ENCODE measurements at regions not wholly inside any gene's neighbourhood (a gene's known extent, or its start where the extent isn't known, plus 50 kb on each side); places are given as distances from the start of the nearest gene placed in this dataset.

DNA sequence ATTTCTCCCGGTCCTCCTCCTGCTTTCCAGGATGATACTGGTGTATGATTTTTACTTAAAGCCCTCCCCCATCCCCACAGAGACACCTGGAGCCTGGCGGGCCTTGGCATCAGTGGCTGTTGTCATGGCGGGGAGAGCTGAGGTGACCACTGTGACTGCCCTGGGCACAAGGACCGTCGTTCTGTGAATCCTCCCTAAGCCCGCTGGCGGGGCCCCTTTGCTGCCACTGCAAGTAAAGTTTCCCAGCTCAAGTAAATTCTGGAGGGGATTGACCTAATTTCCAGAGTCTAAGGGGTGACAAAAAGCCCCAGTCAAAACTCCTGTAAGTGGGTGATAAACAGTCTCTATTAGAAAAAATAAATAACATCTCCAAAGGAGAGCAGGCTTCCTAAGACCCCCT is 393.2 kb upstream of the PODXL start:
- no peak overlapping the region for H3K9ac ChIP-seq (ENCODE audit: low read depth, low read length, poor library complexity, severe bottlenecking)
- H3K9me2 ChIP-seq (replicated peaks; ENCODE audit: low read depth, low read length) = no peaks in the 10 kb centered on the region
- H3K27me3 ChIP-seq (ENCODE audit: insufficient read depth, low read length, poor library complexity, severe bottlenecking) = no peaks in the 10 kb centered on the region
- no peaks in the 10 kb centered on the region for H3K4me1 ChIP-seq (ENCODE audit: insufficient read depth, low read length, poor library complexity, severe bottlenecking)
- no peak overlapping the region for H2AFZ ChIP-seq (ENCODE audit: low read length)
- no peaks in the 10 kb centered on the region for H3K9me3 ChIP-seq (ENCODE audit: insufficient read depth, low read depth, low read length)
- H3K4me2 ChIP-seq (ENCODE audit: low read depth, low read length, poor library complexity, severe bottlenecking) = no peak overlapping the region
- H3K36me3 ChIP-seq (ENCODE audit: insufficient read depth, low read length) = no peaks in the 10 kb centered on the region
- H3K4me3 ChIP-seq (ENCODE audit: low read length, poor library complexity, severe bottlenecking) = no peak overlapping the region
- no peak for TF ChIP-seq EZH2phosphoT487 (IDR thresholded peaks at IDR 0.05; ENCODE audit: borderline replicate concordance)
- TF ChIP-seq, protein P1, sequence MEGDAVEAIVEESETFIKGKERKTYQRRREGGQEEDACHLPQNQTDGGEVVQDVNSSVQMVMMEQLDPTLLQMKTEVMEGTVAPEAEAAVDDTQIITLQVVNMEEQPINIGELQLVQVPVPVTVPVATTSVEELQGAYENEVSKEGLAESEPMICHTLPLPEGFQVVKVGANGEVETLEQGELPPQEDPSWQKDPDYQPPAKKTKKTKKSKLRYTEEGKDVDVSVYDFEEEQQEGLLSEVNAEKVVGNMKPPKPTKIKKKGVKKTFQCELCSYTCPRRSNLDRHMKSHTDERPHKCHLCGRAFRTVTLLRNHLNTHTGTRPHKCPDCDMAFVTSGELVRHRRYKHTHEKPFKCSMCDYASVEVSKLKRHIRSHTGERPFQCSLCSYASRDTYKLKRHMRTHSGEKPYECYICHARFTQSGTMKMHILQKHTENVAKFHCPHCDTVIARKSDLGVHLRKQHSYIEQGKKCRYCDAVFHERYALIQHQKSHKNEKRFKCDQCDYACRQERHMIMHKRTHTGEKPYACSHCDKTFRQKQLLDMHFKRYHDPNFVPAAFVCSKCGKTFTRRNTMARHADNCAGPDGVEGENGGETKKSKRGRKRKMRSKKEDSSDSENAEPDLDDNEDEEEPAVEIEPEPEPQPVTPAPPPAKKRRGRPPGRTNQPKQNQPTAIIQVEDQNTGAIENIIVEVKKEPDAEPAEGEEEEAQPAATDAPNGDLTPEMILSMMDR (conservative IDR thresholded peaks at IDR 0.05; ENCODE audit: low read length) = no peak
- no peaks in the 10 kb centered on the region for H4K20me1 ChIP-seq (ENCODE audit: insufficient read depth, low read length, poor library complexity, severe bottlenecking)
- no peaks in the 10 kb centered on the region for H3F3A ChIP-seq (ENCODE audit: low read depth)
- H3K79me2 ChIP-seq (ENCODE audit: insufficient read depth, low read length) = no peaks in the 10 kb centered on the region

GRCh38 chr7:131948434-131949053 is 392.1 kb upstream of the PODXL start:
- H3K4me2 ChIP-seq (ENCODE audit: low read depth, low read length, poor library complexity, severe bottlenecking) = no peak overlapping the region

GRCh38 chr7:131947661-131948060 is 391.2 kb upstream of the PODXL start:
- H3K9me3 ChIP-seq (ENCODE audit: insufficient read depth, low read depth, low read length) = no peaks in the 10 kb centered on the region
- no peaks in the 10 kb centered on the region for H3K9me2 ChIP-seq (replicated peaks; ENCODE audit: low read depth, low read length)
- no peak for TF ChIP-seq EZH2phosphoT487 (IDR thresholded peaks at IDR 0.05; ENCODE audit: borderline replicate concordance)
- TF ChIP-seq, protein P1 (conservative IDR thresholded peaks at IDR 0.05; ENCODE audit: low read length) = no peak
- no peak overlapping the region for H2AFZ ChIP-seq (ENCODE audit: low read length)
- no peaks in the 10 kb centered on the region for H3K4me1 ChIP-seq (ENCODE audit: insufficient read depth, low read length, poor library complexity, severe bottlenecking)
- no peaks in the 10 kb centered on the region for H3K79me2 ChIP-seq (ENCODE audit: insufficient read depth, low read length)
- H3F3A ChIP-seq (ENCODE audit: low read depth) = no peaks in the 10 kb centered on the region
- no peaks in the 10 kb centered on the region for H3K27me3 ChIP-seq (ENCODE audit: insufficient read depth, low read length, poor library complexity, severe bottlenecking)
- no peaks in the 10 kb centered on the region for H4K20me1 ChIP-seq (ENCODE audit: insufficient read depth, low read length, poor library complexity, severe bottlenecking)
- no peak overlapping the region for H3K4me2 ChIP-seq (ENCODE audit: low read depth, low read length, poor library complexity, severe bottlenecking)
- no peak overlapping the region for H3K4me3 ChIP-seq (ENCODE audit: low read length, poor library complexity, severe bottlenecking)
- no peak overlapping the region for H3K9ac ChIP-seq (ENCODE audit: low read depth, low read length, poor library complexity, severe bottlenecking)
- H3K36me3 ChIP-seq (ENCODE audit: insufficient read depth, low read length) = no peaks in the 10 kb centered on the region

More at GRCh38 chr7:131948434-131949053, 392.1 kb upstream of the PODXL start:
- H3K4me3 ChIP-seq (ENCODE audit: low read length, poor library complexity, severe bottlenecking) = no peak overlapping the region
- H3K9me2 ChIP-seq (replicated peaks; ENCODE audit: low read depth, low read length) = no peaks in the 10 kb centered on the region
- H3K27me3 ChIP-seq (ENCODE audit: insufficient read depth, low read length, poor library complexity, severe bottlenecking) = no peaks in the 10 kb centered on the region
- H4K20me1 ChIP-seq (ENCODE audit: insufficient read depth, low read length, poor library complexity, severe bottlenecking) = no peaks in the 10 kb centered on the region
- no peaks in the 10 kb centered on the region for H3K79me2 ChIP-seq (ENCODE audit: insufficient read depth, low read length)
- no peaks in the 10 kb centered on the region for H3K36me3 ChIP-seq (ENCODE audit: insufficient read depth, low read length)
- no peaks in the 10 kb centered on the region for H3K4me1 ChIP-seq (ENCODE audit: insufficient read depth, low read length, poor library complexity, severe bottlenecking)
- TF ChIP-seq EZH2phosphoT487 (IDR thresholded peaks at IDR 0.05; ENCODE audit: borderline replicate concordance) = no peak
- TF ChIP-seq, protein P1 (conservative IDR thresholded peaks at IDR 0.05; ENCODE audit: low read length) = no peak
- no peaks in the 10 kb centered on the region for H3F3A ChIP-seq (ENCODE audit: low read depth)
- H3K9ac ChIP-seq (ENCODE audit: low read depth, low read length, poor library complexity, severe bottlenecking) = no peak overlapping the region
- no peak overlapping the region for H2AFZ ChIP-seq (ENCODE audit: low read length)
- no peaks in the 10 kb centered on the region for H3K9me3 ChIP-seq (ENCODE audit: insufficient read depth, low read depth, low read length)
